AG04449 (cell line): ENCODE measurements at regions not wholly inside any gene's neighbourhood (a gene's known extent, or its start where the extent isn't known, plus 50 kb on each side); places are given as distances from the start of the nearest gene placed in this dataset.

Experiments
- CTCF ChIA-PET: fragments of 350-600 bp; formaldehyde crosslinking; extraction: SDS; loops from one replicate; lab custom pipeline; 2021; ENCODE audit warnings: antibody characterized with exemption; lab: Yijun Ruan, JAX
- POLR2A ChIA-PET: fragments of 400-600, 350-600 bp; formaldehyde crosslinking; extraction: SDS; loops from one replicate; lab custom pipeline; 2020; ENCODE audit warnings: antibody characterized with exemption, inconsistent platforms; lab: Yijun Ruan, JAX
- DNase-seq: peaks from one replicate; pipeline ENCODE4 v3.0.0-alpha.2; 2010; ENCODE audit warnings: low read depth, low spot score
- H3K4me3 ChIP-seq: 2 replicates; pipeline ENCODE4 v1.5.1; 2011; ENCODE audit warnings: low read depth, mild to moderate bottlenecking, control low read depth, low read length
- TF ChIP-seq, protein P1 (sequence below): IDR thresholded peaks from one replicate; pipeline ENCODE4 v1.5.1; 2011; ENCODE audit warnings: mild to moderate bottlenecking, moderate library complexity, low read length, control low read depth, inconsistent platforms; ENCODE audit not compliant: insufficient read depth; ENCODE audit errors: missing control alignments

DNA sequence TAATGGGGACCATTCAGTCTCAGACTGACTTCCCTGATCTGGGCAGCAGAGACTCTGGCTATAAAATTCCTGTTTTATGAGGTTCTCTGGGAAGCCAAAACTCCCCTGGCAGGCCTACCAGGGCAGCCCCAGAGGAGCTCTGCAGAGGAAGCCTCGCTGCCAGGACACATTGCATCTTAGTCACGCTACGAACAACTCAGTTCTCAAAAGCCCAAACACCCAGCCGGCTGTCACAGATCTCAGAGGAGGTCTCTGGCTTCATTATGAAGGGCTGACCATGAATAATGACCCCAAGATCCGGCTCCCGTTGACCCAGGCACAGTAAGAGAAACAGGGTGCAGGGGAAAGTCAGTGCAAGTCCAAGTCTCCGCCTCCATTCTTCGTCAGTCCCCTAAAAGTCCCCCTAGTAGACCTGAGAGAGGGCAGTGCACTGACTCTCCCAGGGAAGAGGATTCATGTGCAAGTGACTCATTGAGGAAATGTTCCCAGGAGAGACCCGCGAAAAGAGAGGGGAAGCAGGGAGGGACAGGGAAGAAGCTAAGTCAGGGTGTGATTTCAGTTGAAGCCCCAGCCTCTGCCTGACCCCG lies 212.3 kb downstream of the CYP26B1 start:
- peak; percentile 54 for DNase-seq
- CTCF ChIA-PET = interaction anchor here (0.9 to 4.7 kb wide), 9 partner anchors 9 to 217 kb away, joined by 3 to 64 read pairs (median 6); no protein-coding TSS in a partner anchor
- TF ChIP-seq, protein P1, sequence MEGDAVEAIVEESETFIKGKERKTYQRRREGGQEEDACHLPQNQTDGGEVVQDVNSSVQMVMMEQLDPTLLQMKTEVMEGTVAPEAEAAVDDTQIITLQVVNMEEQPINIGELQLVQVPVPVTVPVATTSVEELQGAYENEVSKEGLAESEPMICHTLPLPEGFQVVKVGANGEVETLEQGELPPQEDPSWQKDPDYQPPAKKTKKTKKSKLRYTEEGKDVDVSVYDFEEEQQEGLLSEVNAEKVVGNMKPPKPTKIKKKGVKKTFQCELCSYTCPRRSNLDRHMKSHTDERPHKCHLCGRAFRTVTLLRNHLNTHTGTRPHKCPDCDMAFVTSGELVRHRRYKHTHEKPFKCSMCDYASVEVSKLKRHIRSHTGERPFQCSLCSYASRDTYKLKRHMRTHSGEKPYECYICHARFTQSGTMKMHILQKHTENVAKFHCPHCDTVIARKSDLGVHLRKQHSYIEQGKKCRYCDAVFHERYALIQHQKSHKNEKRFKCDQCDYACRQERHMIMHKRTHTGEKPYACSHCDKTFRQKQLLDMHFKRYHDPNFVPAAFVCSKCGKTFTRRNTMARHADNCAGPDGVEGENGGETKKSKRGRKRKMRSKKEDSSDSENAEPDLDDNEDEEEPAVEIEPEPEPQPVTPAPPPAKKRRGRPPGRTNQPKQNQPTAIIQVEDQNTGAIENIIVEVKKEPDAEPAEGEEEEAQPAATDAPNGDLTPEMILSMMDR = no peak
- POLR2A ChIA-PET = no interaction called here
- H3K4me3 ChIP-seq = no peak overlapping the region

DNA sequence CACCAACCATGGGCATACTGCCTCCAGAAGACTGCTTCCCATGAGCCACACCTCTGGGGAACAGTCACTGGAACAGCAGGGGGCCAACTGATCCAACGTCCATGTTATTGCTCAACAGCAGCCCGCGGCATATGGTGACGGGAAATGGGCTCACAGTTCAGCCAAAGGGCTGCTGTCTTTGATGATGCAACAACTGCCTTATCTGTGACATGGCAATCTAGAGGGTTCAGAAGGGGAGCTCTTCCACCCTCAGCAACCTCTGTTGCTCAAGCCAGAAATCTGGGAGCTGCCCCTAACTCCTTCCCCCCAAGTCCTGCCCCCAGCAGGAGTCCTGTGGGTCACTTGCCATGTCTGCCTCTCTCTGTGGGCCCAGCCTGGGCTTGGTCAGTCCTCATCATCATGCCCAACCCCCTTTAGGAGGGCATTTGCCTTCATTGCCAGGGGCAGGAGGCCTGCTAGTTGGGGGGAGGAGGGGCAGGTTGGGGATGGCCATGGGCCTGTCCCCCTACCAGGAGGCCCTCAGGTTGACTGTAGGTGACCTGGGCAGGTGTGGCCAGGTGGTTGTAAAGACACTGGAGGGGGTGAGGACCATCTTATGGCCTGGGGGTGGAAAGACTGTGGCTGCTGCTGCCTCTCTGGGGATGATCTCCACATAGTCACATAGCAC lies 212.9 kb downstream of the CYP26B1 start:
- ChIA-PET POLR2A (no interaction called here), CTCF (interaction anchor here (0.8 to 4.7 kb wide), 14 partner anchors 9 to 645 kb away, joined by 3 to 64 read pairs (median 6); no protein-coding TSS in a partner anchor)
- no peak for DNase-seq
- TF ChIP-seq, protein P1 = no peak
- no peak overlapping the region for H3K4me3 ChIP-seq

DNA sequence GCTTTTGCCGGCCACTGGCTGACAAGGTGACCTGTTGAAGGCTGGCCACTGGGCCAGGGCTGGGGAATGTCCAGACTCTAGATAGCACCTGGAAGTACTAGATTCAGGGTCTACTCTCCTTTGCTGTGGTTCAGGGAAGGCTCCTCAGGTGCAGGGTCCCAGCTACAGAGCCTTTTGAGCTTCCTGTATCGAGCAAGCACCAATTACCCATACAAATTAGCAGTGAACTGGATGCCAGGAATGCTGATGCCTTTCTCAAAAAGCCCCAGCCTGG lies 213.4 kb downstream of the CYP26B1 start:
- DNase-seq = no peak
- TF ChIP-seq, protein P1 = no peak
- H3K4me3 ChIP-seq = no peak overlapping the region
- ChIA-PET POLR2A (no interaction called here), CTCF (interaction anchor here (0.8 to 4.7 kb wide), 14 partner anchors 9 to 645 kb away, joined by 3 to 64 read pairs (median 5); no protein-coding TSS in a partner anchor)

DNA sequence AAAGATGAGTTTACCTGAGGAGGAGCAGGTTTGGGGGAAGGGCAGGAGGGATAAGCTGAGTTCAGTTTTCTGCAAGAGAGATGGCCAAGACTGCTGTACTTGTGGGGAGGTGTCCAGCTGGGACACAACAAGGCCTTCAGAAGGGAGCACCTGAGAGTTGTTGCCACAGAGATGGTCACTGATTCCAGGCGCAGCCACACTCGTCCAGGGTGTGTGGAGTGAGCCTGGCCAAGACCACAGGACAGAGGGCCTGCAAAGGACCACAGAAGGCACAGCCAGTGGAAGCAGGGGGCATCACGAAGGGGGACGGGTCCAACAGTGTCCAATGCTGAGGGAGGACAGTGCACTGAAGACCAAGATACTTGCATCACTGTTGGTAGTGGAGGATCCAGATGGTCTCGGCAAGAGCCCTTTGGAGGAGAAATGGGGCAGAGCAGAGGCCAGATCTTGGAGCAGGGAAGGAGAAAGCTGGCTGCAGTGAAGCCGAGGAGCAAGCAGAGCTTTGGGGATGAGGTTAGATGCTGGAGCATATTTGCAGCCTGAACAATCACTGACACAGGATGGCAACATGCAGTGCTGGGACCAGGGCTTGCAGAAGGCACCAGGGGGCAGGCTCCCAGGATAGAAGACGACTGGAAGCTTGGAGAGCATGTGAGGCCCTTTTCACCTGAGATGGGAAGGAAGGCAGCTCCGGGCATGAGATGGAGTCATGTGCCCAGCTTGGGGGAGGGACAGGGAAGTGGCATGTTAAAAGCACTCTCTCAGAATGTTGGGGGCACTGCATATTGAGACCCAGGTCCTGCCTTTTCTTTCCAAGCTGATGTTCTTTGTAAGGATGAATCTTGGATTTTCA lies 214.0 kb downstream of the CYP26B1 start:
- CTCF ChIA-PET = interaction anchor here (0.8 to 4.7 kb wide), 14 partner anchors 8 to 646 kb away, joined by 3 to 64 read pairs (median 5); no protein-coding TSS in a partner anchor
- no peak for DNase-seq
- POLR2A ChIA-PET = no interaction called here

DNA sequence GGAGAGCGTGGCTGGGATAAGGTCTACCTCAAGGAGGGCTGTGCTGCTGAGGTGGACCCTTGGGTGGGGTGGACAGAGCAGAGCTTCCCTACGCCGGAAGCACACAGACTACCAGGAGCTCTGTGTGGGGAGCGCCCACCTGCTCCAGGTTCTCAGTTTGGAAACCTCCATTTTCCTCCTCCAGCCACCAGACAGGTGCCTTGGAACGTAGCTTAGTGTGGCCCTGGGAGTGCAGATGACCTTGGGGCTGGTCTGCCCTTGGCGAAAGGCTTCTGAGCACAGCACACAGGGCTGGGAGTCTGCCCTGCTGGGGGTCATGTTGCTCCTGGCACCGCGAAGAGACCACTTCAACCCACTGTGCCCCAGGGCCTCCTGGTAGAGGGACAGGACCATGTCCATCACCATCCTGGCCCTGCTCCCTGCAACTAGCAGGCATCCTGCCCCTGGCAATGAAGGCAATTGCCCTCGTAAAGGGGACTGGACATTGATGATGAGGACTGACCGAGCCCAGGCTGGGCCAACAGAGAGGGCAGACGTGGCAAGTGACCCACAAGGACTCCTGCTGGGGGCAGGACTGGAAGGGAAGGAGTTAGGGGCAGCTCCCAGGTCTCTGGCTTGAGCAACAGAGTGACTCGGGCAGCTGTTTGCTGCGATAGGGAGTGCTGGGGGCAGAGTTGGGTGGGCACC lies 214.7 kb downstream of the CYP26B1 start:
- TF ChIP-seq, protein P1 = no peak
- no peak for DNase-seq
- POLR2A ChIA-PET = no interaction called here
- CTCF ChIA-PET = interaction anchor here (1.1 to 4.7 kb wide), 7 partner anchors 7 to 217 kb away, joined by 3 to 64 read pairs (median 6); no protein-coding TSS in a partner anchor
- H3K4me3 ChIP-seq = no peak overlapping the region

More for the DNA sequence above, 214.0 kb downstream of the CYP26B1 start:
- no peak overlapping the region for H3K4me3 ChIP-seq
- TF ChIP-seq, protein P1 = peak; percentile 51
